ENCODE measurements at regions not wholly inside any gene's neighbourhood (a gene's known extent, or its start where the extent isn't known, plus 50 kb on each side); places are given as distances from the start of the nearest gene placed in this dataset.

DNA sequence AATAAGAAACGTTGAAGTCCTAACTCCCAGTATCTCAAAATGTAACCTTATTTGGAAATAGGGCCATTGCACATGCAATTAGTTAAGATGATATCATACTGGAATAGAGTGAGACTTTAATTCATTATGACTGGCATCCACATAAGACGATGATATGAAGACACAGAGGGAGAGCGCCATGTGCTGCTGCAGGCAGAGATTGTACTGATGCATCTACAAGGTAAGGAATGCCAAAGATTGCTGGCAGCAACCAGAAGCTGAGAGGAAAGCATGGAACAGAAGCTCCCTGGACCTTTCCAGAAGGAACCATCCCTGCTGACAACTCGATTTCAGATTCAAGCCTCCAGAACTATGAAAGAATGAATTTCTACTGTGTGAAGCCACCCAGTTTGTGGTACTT, 697.0 kb upstream of the INTU start:
- TF ChIP-seq ZNF274 (IDR thresholded peaks at IDR 0.05; ENCODE audit: low read depth, low read length) (no peak), YY1 (IDR thresholded peaks at IDR 0.05; ENCODE audit: insufficient read depth, insufficient read length) (no peak)
